GM23338 (cell line): ENCODE measurements at regions not wholly inside any gene's neighbourhood (a gene's known extent, or its start where the extent isn't known, plus 50 kb on each side); places are given as distances from the start of the nearest gene placed in this dataset.

Source experiments
- ATAC-seq: fragments of 200-7000 bp; cut with Tn5 transposase; 3 replicates; pipeline ENCODE4 v1.9.1; 2020
- DNase-seq: peaks from one replicate; pipeline ENCODE4 v3.0.0-alpha.2; 2015; ENCODE audit warnings: low spot score
- H2AFZ ChIP-seq: fragments of 200-600 bp; sonication (generic); 2 replicates; pipeline ENCODE4 v1.8.0; 2016; ENCODE audit warnings: antibody characterized with exemption, mild to moderate bottlenecking, moderate library complexity
- H3F3A ChIP-seq: fragments of 200-600 bp; sonication (generic); replicated peaks from 2 replicates; pipeline ENCODE4 v1.8.0; 2017; ENCODE audit warnings: antibody characterized with exemption, mixed run types, low read depth
- H3K27ac ChIP-seq: fragments of 200-600 bp; sonication (generic); 2 replicates; pipeline ENCODE4 v1.6.1; 2016; ENCODE audit warnings: low read depth
- H3K27me3 ChIP-seq: fragments of 200-600 bp; sonication (generic); 2 replicates; pipeline ENCODE4 v1.8.0; 2016; ENCODE audit warnings: mild to moderate bottlenecking, mixed run types, moderate library complexity; ENCODE audit not compliant: insufficient read depth
- H3K36me3 ChIP-seq: fragments of 200-600 bp; sonication (generic); 2 replicates; pipeline ENCODE4 v1.8.0; 2016; ENCODE audit warnings: mild to moderate bottlenecking; ENCODE audit not compliant: insufficient read depth
- H3K4me1 ChIP-seq: fragments of 200-600 bp; sonication (generic); 2 replicates; pipeline ENCODE4 v1.8.0; 2016; ENCODE audit warnings: mild to moderate bottlenecking, moderate library complexity; ENCODE audit not compliant: insufficient read depth
- H3K4me2 ChIP-seq: fragments of 200-600 bp; sonication (generic); 2 replicates; pipeline ENCODE4 v1.7.1; 2017; ENCODE audit warnings: mixed run types
- H3K4me3 ChIP-seq: fragments of 200-600 bp; sonication (generic); 2 replicates; pipeline ENCODE4 v1.6.1; 2016; ENCODE audit warnings: mixed run types
- H3K79me2 ChIP-seq: fragments of 200-600 bp; sonication (generic); replicated peaks from 2 replicates; pipeline ENCODE4 v1.8.0; 2017; ENCODE audit warnings: mild to moderate bottlenecking; ENCODE audit not compliant: insufficient read depth
- H3K9me2 ChIP-seq: fragments of 200-600 bp; sonication (generic); 2 replicates; pipeline ENCODE4 v1.8.0; 2017; ENCODE audit not compliant: insufficient read depth
- H4K20me1 ChIP-seq: fragments of 200-600 bp; sonication (generic); replicated peaks from 2 replicates; pipeline ENCODE4 v1.8.0; 2017; ENCODE audit warnings: mild to moderate bottlenecking; ENCODE audit not compliant: insufficient read depth
- H3K27ac Mint-ChIP-seq: 2 replicates; pipeline ENCODE4 v1.8.0; 2020; ENCODE audit warnings: inconsistent platforms, mild to moderate bottlenecking, moderate library complexity, mixed read lengths
- H3K27me3 Mint-ChIP-seq: 3 replicates; pipeline ENCODE4 v1.8.0; 2022; ENCODE audit warnings: low read depth, mild to moderate bottlenecking, moderate library complexity, mixed read lengths, inconsistent platforms; ENCODE audit not compliant: insufficient read depth, poor library complexity
- H3K36me3 Mint-ChIP-seq: 3 replicates; pipeline ENCODE4 v1.8.0; 2021; ENCODE audit warnings: low read depth, mild to moderate bottlenecking, inconsistent platforms, moderate library complexity, mixed read lengths
- H3K4me1 Mint-ChIP-seq: 3 replicates; pipeline ENCODE4 v1.8.0; 2020; ENCODE audit warnings: mild to moderate bottlenecking, inconsistent platforms, mixed read lengths
- H3K4me3 Mint-ChIP-seq: 3 replicates; pipeline ENCODE4 v1.8.0; 2021; ENCODE audit warnings: moderate library complexity, mild to moderate bottlenecking, inconsistent platforms, mixed read lengths
- H3K9me3 Mint-ChIP-seq: 3 replicates; pipeline ENCODE4 v1.8.0; 2020; ENCODE audit warnings: moderate library complexity, mild to moderate bottlenecking, inconsistent platforms, mixed read lengths
- CREB1 ChIP-seq: fragments of 250-450 bp; sonication (Bioruptor Pico); IDR thresholded peaks from 2 replicates; pipeline ENCODE4 v1.5.0; 2020; ENCODE audit warnings: low read depth, mild to moderate bottlenecking, moderate library complexity
- CTCF ChIP-seq, 2 experiments: fragments of 200-600 bp in 1 of 2; sonication (generic) in 1 of 2; conservative IDR thresholded peaks; 2 replicates each; pipeline versions ENCODE4 v1.5.1 to v1.6.1; 2016 to 2017; ENCODE audit warnings: antibody characterized with exemption in 2 of 2, low read depth in 2 of 2, mild to moderate bottlenecking in 2 of 2, moderate library complexity in 1 of 2
- ETS1 ChIP-seq: IDR thresholded peaks from 2 replicates; pipeline ENCODE4 v1.6.1; 2016; ENCODE audit warnings: antibody characterized with exemption
- EZH2 ChIP-seq: fragments of 200-600 bp; sonication (generic); IDR thresholded peaks from one replicate; pipeline ENCODE4 v1.8.0; 2017; ENCODE audit warnings: antibody characterized with exemption, mild to moderate bottlenecking, low read depth; ENCODE audit not compliant: unreplicated experiment
- JUNB ChIP-seq: IDR thresholded peaks from one replicate; pipeline ENCODE4 v1.6.1; 2016; ENCODE audit warnings: antibody characterized with exemption; ENCODE audit not compliant: unreplicated experiment
- NANOG ChIP-seq: IDR thresholded peaks from 2 replicates; pipeline ENCODE4 v1.6.1; 2016; ENCODE audit warnings: antibody characterized with exemption, borderline replicate concordance
- POLR2AphosphoS5 ChIP-seq: IDR thresholded peaks from 2 replicates; pipeline ENCODE4 v1.6.1; 2016; ENCODE audit warnings: antibody characterized with exemption, low read depth
- REST ChIP-seq: IDR thresholded peaks from one replicate; pipeline ENCODE4 v1.6.1; 2018; ENCODE audit warnings: antibody characterized with exemption; ENCODE audit not compliant: unreplicated experiment
- STAT1 ChIP-seq: IDR thresholded peaks from one replicate; pipeline ENCODE4 v1.6.1; 2016; ENCODE audit warnings: antibody characterized with exemption; ENCODE audit not compliant: unreplicated experiment
- ZNF114 ChIP-seq: fragments of 250-450 bp; sonication (Bioruptor Pico); IDR thresholded peaks from 2 replicates; pipeline ENCODE4 v1.5.0; 2020; ENCODE audit warnings: mild to moderate bottlenecking, moderate library complexity

GRCh38 chr1:30024411-30025195 lies 698.8 kb downstream of the MATN1 start:
- H3K27ac Mint-ChIP-seq, result no peak overlapping the region
- H4K20me1 ChIP-seq, result no peaks in the 10 kb centered on the region
- no peak overlapping the region for H3K4me3 ChIP-seq
- no peaks in the 10 kb centered on the region for H3K36me3 ChIP-seq
- no peaks in the 10 kb centered on the region for H3K4me1 ChIP-seq
- H3K27me3 Mint-ChIP-seq, result no peaks in the 10 kb centered on the region
- H3K27ac ChIP-seq, result no peak overlapping the region
- no peaks in the 10 kb centered on the region for H3K79me2 ChIP-seq
- ATAC-seq (no peak), DNase-seq (no peak)
- H3K4me1 Mint-ChIP-seq, result no peaks in the 10 kb centered on the region
- H3K9me3 Mint-ChIP-seq, result peaks cover 13% of the 10 kb centered on the region
- H3K9me2 ChIP-seq, result 0 out of 2 replicates have a peak, but pooled peaks cover 3% of the 10 kb centered on the region
- H3K36me3 Mint-ChIP-seq, result no peaks in the 10 kb centered on the region; the same call in 2 of the 3 replicates
- H3K27me3 ChIP-seq, result no peaks in the 10 kb centered on the region
- no peak overlapping the region for H3K4me3 Mint-ChIP-seq
- H3F3A ChIP-seq, result no peaks in the 10 kb centered on the region
- H3K4me2 ChIP-seq, result no peak overlapping the region
- no peak overlapping the region for H2AFZ ChIP-seq
- TF ChIP-seq ZNF114 (no peak), STAT1 (no peak), REST (no peak), CTCF (conservative IDR thresholded peaks at IDR 0.05; ENCODE audit: low read depth in 2 of 2) (no peak)

GRCh38 chr1:30023339-30024022 lies 699.9 kb downstream of the MATN1 start:
- no peaks in the 10 kb centered on the region for H3K4me1 Mint-ChIP-seq
- TF ChIP-seq NANOG, result no peak
- TF ChIP-seq EZH2, result no peak
- TF ChIP-seq POLR2AphosphoS5, result no peak
- TF ChIP-seq JUNB, result no peak
- no peak for TF ChIP-seq CTCF (conservative IDR thresholded peaks at IDR 0.05; ENCODE audit: low read depth in 2 of 2)
- TF ChIP-seq ETS1, result no peak
- TF ChIP-seq ZNF114, result no peak
- no peak for TF ChIP-seq STAT1
- TF ChIP-seq CREB1, result no peak

More at GRCh38 chr1:30023339-30024022, 699.9 kb downstream of the MATN1 start:
- ATAC-seq (no peak), DNase-seq (no peak)
- H3K27me3 ChIP-seq, result no peaks in the 10 kb centered on the region
- no peaks in the 10 kb centered on the region for H3K79me2 ChIP-seq
- no peaks in the 10 kb centered on the region for H4K20me1 ChIP-seq
- H3F3A ChIP-seq, result no peaks in the 10 kb centered on the region
- Mint-ChIP-seq H3K9me3 (peaks cover 25% of the 10 kb centered on the region), H3K36me3 (peaks cover 8% of the 10 kb centered on the region), H3K27me3 (no peaks in the 10 kb centered on the region), H3K4me3 (no peak overlapping the region), H3K27ac (no peak overlapping the region)
- 0 out of 2 replicates have a peak, but pooled peaks cover 1% of the 10 kb centered on the region for H3K9me2 ChIP-seq
- H3K4me2 ChIP-seq, result no peak overlapping the region
- H3K4me3 ChIP-seq, result no peak overlapping the region
- H3K27ac ChIP-seq, result no peak overlapping the region
- H2AFZ ChIP-seq, result no peak overlapping the region
- no peaks in the 10 kb centered on the region for H3K36me3 ChIP-seq
- no peaks in the 10 kb centered on the region for H3K4me1 ChIP-seq
